Smooth muscle cell (in vitro differentiated cells): ENCODE measurements at regions not wholly inside any gene's neighbourhood (a gene's known extent, or its start where the extent isn't known, plus 50 kb on each side); places are given as distances from the start of the nearest gene placed in this dataset.

Experiments
- DNase-seq: peaks from one replicate; lab custom pipeline; 2025; ENCODE audit not compliant: unreplicated experiment; lab: John Stamatoyannopoulos, UW
- H2AFZ ChIP-seq: fragments of 200-600 bp; sonication (generic); 2 replicates; pipeline ENCODE4 v1.6.0; 2016; ENCODE audit warnings: antibody characterized with exemption, low read depth, mild to moderate bottlenecking
- H3F3A ChIP-seq: fragments of 200-600 bp; sonication (generic); 2 replicates; pipeline ENCODE4 v1.6.0; 2017; ENCODE audit warnings: antibody characterized with exemption, low read depth
- H3K27ac ChIP-seq: fragments of 200-600 bp; sonication (generic); 2 replicates; pipeline ENCODE4 v1.5.1; 2016; ENCODE audit warnings: low read depth, mild to moderate bottlenecking
- H3K27me3 ChIP-seq: fragments of 200-600 bp; sonication (generic); 2 replicates; pipeline ENCODE4 v1.6.1; 2016; ENCODE audit warnings: low read depth, mild to moderate bottlenecking
- H3K36me3 ChIP-seq: fragments of 200-600 bp; sonication (generic); 2 replicates; pipeline ENCODE4 v1.5.1; 2016; ENCODE audit warnings: low read depth
- H3K4me1 ChIP-seq: fragments of 200-600 bp; sonication (generic); 2 replicates; pipeline ENCODE4 v1.5.1; 2016; ENCODE audit warnings: low read depth
- H3K4me2 ChIP-seq: fragments of 200-600 bp; sonication (generic); 2 replicates; pipeline ENCODE4 v1.6.0; 2016; ENCODE audit warnings: mild to moderate bottlenecking
- H3K4me3 ChIP-seq: fragments of 200-600 bp; sonication (generic); 2 replicates; pipeline ENCODE4 v1.5.1; 2016; ENCODE audit warnings: mild to moderate bottlenecking
- H3K79me2 ChIP-seq: fragments of 200-600 bp; sonication (generic); 2 replicates; pipeline ENCODE4 v1.6.0; 2016; ENCODE audit warnings: low read depth, mild to moderate bottlenecking
- H3K9ac ChIP-seq: fragments of 200-600 bp; sonication (generic); 2 replicates; pipeline ENCODE4 v1.6.0; 2016; ENCODE audit warnings: low read depth
- H3K9me3 ChIP-seq: fragments of 200-600 bp; sonication (generic); replicated peaks from 2 replicates; pipeline ENCODE4 v1.5.1; 2016; ENCODE audit warnings: low read depth
- H4K20me1 ChIP-seq: fragments of 200-600 bp; sonication (generic); 2 replicates; pipeline ENCODE4 v1.6.0; 2016; ENCODE audit warnings: low read depth
- WGBS: methylation state at CpG from one replicate; pipeline ENCODE4 v1.1.7; 2016; ENCODE audit warnings: low lambda C conversion rate; 5-methylcytosine and 5-hydroxymethylcytosine counted together
- TF ChIP-seq, protein P1 (sequence below): fragments of 200-600 bp; sonication (generic); IDR thresholded peaks from 2 replicates; pipeline ENCODE4 v1.5.1; 2017; ENCODE audit warnings: borderline replicate concordance, mild to moderate bottlenecking, antibody characterized with exemption; ENCODE audit not compliant: insufficient read depth, poor library complexity, severe bottlenecking

DNA sequence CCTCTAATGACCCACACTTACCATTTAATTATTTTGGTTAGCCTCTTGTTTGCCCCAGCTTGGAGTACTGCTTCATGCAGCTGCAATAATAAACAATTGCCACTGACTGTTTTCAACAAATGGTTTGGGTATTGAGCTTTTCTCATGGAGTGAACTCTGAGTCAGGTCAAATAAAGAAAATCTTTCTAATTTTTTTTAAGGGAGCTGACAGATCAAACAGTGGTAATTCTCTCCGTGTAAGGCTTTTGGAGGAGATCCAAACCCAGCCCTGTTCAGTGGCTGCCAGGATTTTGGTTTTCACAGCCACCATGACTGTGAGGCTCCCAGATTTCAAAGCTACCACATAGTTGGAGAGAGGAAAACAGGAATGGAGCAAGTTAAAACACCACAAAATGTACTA lies 110.7 kb upstream of the EFNA5 start:
- Histone ChIP-seq H3K9ac (no peak overlapping the region), H3K4me1 (peaks cover 6% of the 10 kb centered on the region), H3K27me3 (no peaks in the 10 kb centered on the region), H3F3A (no peaks in the 10 kb centered on the region), H3K27ac (no peak overlapping the region), H3K36me3 (no peaks in the 10 kb centered on the region), H3K9me3 (no peaks in the 10 kb centered on the region), H3K4me2 (no peak overlapping the region), H2AFZ (no peak overlapping the region), H3K79me2 (no peaks in the 10 kb centered on the region), H4K20me1 (no peaks in the 10 kb centered on the region), H3K4me3 (no peak overlapping the region)
- 88% methylated on average over 1 of the region's 1 CpG for WGBS
- no peak for DNase-seq
- TF ChIP-seq, protein P1, sequence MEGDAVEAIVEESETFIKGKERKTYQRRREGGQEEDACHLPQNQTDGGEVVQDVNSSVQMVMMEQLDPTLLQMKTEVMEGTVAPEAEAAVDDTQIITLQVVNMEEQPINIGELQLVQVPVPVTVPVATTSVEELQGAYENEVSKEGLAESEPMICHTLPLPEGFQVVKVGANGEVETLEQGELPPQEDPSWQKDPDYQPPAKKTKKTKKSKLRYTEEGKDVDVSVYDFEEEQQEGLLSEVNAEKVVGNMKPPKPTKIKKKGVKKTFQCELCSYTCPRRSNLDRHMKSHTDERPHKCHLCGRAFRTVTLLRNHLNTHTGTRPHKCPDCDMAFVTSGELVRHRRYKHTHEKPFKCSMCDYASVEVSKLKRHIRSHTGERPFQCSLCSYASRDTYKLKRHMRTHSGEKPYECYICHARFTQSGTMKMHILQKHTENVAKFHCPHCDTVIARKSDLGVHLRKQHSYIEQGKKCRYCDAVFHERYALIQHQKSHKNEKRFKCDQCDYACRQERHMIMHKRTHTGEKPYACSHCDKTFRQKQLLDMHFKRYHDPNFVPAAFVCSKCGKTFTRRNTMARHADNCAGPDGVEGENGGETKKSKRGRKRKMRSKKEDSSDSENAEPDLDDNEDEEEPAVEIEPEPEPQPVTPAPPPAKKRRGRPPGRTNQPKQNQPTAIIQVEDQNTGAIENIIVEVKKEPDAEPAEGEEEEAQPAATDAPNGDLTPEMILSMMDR = no peak

GRCh38 chr5:107779437-107779836 lies 108.7 kb upstream of the EFNA5 start:
- TF ChIP-seq, protein P1 = no peak

GRCh38 chr5:107778647-107779046 lies 107.9 kb upstream of the EFNA5 start:
- no peaks in the 10 kb centered on the region for H3K36me3 ChIP-seq
- DNase-seq = no peak
- H3K4me2 ChIP-seq = no peak overlapping the region
- TF ChIP-seq, protein P1 = no peak
- H3K27me3 ChIP-seq = no peaks in the 10 kb centered on the region
- H3K27ac ChIP-seq = no peak overlapping the region
- no peaks in the 10 kb centered on the region for H3K9me3 ChIP-seq
- no peaks in the 10 kb centered on the region for H3K79me2 ChIP-seq
- no peaks in the 10 kb centered on the region for H4K20me1 ChIP-seq
- no peak overlapping the region for H2AFZ ChIP-seq
- H3K4me1 ChIP-seq = peaks cover 5% of the 10 kb centered on the region
- H3K4me3 ChIP-seq = no peak overlapping the region
- H3F3A ChIP-seq = no peaks in the 10 kb centered on the region
- no peak overlapping the region for H3K9ac ChIP-seq
- WGBS = 83% methylated on average over 3 of the region's 3 CpGs

More at GRCh38 chr5:107779437-107779836, 108.7 kb upstream of the EFNA5 start:
- 75% methylated on average over 2 of the region's 2 CpGs for WGBS
- no peak overlapping the region for H2AFZ ChIP-seq
- no peak for DNase-seq
- H3K79me2 ChIP-seq = no peaks in the 10 kb centered on the region
- H4K20me1 ChIP-seq = no peaks in the 10 kb centered on the region
- H3K36me3 ChIP-seq = no peaks in the 10 kb centered on the region
- peaks cover 6% of the 10 kb centered on the region for H3K4me1 ChIP-seq
- H3K4me2 ChIP-seq = no peak overlapping the region
- H3K4me3 ChIP-seq = no peak overlapping the region
- no peak overlapping the region for H3K27ac ChIP-seq
- H3K9ac ChIP-seq = no peak overlapping the region
- H3K27me3 ChIP-seq = no peaks in the 10 kb centered on the region
- no peaks in the 10 kb centered on the region for H3F3A ChIP-seq
- H3K9me3 ChIP-seq = no peaks in the 10 kb centered on the region

- no peaks in the 10 kb centered on the region for H3K9me3 ChIP-seq
- H3K9ac ChIP-seq = no peak overlapping the region
- H3K27me3 ChIP-seq = no peaks in the 10 kb centered on the region
- no peak overlapping the region for H3K27ac ChIP-seq
- no peak for DNase-seq
- H3K4me3 ChIP-seq = no peak overlapping the region
- H3F3A ChIP-seq = no peaks in the 10 kb centered on the region
- WGBS = 49% methylated on average over 6 of the region's 6 CpGs
- no peak overlapping the region for H3K4me2 ChIP-seq
- H3K79me2 ChIP-seq = no peaks in the 10 kb centered on the region
- H3K36me3 ChIP-seq = no peaks in the 10 kb centered on the region
- TF ChIP-seq, protein P1 = no peak
- no peak overlapping the region for H2AFZ ChIP-seq
- no peaks in the 10 kb centered on the region for H4K20me1 ChIP-seq
- H3K4me1 ChIP-seq = peaks cover 19% of the 10 kb centered on the region
These were observed 106.4 kb upstream of the EFNA5 start for GRCh38 chr5:107776922-107777740.
